H54 (cell line): ENCODE measurements at regions not wholly inside any gene's neighbourhood (a gene's known extent, or its start where the extent isn't known, plus 50 kb on each side); places are given as distances from the start of the nearest gene placed in this dataset.
"Not testable (repeated sequence)": the region's sequence is repeated elsewhere in the genome, so short reads cannot be mapped to it uniquely, and the experiment has no call there.

Source experiments
- DNase-seq: peaks from one replicate; pipeline ENCODE4 v3.0.0; 2011; ENCODE audit warnings: low spot score, mixed read lengths; ENCODE audit not compliant: insufficient read length
- FAIRE-seq: peaks from 3 replicates; lab custom pipeline; 2011; peaks lifted over from hg19 to GRCh38; lab: Jason Lieb, UNC
- POLR2A ChIP-seq: IDR thresholded peaks from 2 replicates; pipeline ENCODE4 v1.6.1; 2011; ENCODE audit warnings: low read depth, mild to moderate bottlenecking, low read length

DNA sequence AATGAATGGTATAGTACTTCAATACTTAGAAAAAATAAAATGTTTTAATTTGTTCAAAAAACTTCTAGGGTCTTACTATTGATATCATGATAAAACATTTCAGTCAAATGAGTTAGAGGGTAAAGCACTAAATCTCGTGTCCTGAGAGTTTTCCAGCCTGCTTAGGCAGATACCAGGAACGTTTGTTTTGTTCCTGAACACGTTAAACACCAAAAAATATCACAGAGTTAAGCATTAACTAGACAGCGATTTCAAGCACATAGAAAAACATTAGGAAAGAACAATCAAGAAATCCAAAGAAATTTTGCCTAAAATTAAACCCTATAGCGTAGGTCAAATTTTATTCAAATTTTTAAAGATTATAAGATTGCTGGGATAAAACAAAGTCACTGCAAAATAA lies 204.6 kb upstream of the AGR3 start:
- no peak for TF ChIP-seq POLR2A
- FAIRE-seq (no peak), DNase-seq (no peak)

DNA sequence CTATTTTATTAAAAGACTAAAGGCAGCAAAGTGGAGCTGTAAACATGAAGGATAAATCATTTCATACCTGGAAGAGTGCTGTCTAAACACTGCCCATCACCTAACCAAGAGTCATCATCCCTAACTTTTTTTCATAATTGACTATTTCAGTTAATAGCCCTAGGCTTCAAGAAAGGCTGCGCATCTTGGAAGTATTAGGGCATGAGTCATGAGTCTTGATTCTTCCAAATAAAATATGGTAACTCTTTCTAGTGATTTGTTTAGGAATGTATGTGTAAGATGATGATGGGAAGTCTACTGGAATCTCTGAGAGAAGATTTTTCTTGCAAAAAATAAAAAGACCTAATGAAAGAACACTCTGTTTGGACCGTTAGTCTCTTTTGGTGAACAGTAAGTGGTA lies 207.7 kb upstream of the AHR start:
- FAIRE-seq (peak; percentile 71), DNase-seq (peak; percentile 27)

DNA sequence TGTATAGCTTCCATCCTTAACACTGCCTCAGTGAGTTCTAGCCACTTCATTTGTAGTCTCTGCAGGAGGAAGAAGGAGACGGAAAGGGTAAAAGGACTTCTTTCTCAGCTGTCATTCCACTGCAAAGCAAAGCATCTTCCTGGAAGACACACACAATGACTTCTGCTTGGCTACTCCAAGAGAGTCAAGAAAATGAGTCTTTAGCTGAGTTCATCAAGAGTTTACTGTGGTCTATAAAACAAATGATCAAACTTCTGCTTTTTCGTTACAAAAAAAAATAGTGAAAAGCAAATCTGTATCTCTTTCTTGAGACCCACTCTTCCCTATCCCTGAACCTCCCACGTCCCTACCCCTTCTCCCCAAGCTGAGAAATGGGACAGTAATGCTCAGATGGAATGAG lies 205.0 kb upstream of the AHR start:
- no peak for FAIRE-seq
- TF ChIP-seq POLR2A = no peak
- no peak for DNase-seq

More for the DNA sequence above, 207.7 kb upstream of the AHR start:
- no peak for TF ChIP-seq POLR2A

- FAIRE-seq (no peak), DNase-seq (no peak)
- no peak for TF ChIP-seq POLR2A
Measured at GRCh38 chr7:17094963-17095574, 203.4 kb upstream of the AHR start.

- FAIRE-seq (no peak), DNase-seq (no peak)
Measured at GRCh38 chr7:17095931-17096330, 202.5 kb upstream of the AHR start.

GRCh38 chr7:17097668-17098297 lies 200.7 kb upstream of the AHR start:
- DNase-seq = no peak
- TF ChIP-seq POLR2A = no peak
- FAIRE-seq = no peak

More at GRCh38 chr7:17095931-17096330, 202.5 kb upstream of the AHR start:
- TF ChIP-seq POLR2A = no peak

GRCh38 chr7:17098515-17098914 lies 199.9 kb upstream of the AHR start:
- TF ChIP-seq POLR2A = no peak
- FAIRE-seq = no peak
- DNase-seq = no peak

- FAIRE-seq (no peak), DNase-seq (no peak)
- no peak for TF ChIP-seq POLR2A
Measured at GRCh38 chr7:17099083-17099973, 199.1 kb upstream of the AHR start.

DNA sequence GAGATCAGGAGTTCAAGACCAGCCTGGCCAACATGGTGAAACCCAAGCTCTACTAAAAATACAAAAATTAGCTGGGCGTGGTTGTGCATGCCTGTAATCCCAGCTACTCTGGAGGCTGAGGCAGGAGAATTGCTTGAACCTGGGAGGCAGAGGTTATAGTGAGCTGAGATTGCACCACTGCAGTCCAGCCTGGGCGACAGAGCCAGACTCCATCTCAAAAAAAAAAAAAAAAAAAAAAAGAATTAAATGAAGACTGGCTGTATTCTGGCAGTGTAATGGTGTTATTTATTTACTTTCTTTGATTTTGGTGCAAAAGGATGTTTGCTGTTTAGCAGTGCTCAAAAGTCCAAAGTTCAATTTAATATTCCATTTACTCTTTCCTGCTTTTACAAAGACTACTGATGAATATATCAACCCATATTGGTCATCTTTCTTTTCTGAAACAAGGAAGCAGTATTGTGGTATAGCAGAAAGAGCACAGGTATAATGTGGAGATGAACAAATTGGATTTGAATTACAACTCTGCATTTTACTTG lies 198.4 kb upstream of the AHR start:
- not testable (repeated sequence) for DNase-seq, FAIRE-seq

DNA sequence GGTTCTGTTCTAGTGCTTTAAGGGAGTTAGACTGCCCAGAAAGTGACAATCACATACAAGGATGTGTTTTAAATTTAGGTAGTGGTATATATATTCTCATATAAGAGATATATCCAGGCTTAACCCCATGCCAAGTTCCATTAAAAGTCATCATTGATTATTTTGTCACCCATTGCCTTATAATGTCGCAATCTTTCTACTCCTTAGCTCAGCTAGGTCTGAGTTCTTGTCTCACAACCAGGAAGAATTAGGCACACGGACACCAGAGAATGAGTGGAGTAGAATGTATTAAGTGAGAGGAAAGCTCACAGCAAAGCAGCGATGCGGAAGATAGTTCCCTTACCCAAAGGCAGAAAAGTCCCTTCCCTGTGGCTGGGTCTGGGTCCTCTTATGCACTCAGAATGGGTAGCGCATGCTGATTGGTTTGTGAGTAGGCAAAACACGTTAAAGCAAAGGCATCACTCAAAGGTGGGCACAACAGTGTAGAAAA lies 197.2 kb upstream of the AHR start:
- FAIRE-seq = no peak
- no peak for TF ChIP-seq POLR2A
- DNase-seq = no peak

DNA sequence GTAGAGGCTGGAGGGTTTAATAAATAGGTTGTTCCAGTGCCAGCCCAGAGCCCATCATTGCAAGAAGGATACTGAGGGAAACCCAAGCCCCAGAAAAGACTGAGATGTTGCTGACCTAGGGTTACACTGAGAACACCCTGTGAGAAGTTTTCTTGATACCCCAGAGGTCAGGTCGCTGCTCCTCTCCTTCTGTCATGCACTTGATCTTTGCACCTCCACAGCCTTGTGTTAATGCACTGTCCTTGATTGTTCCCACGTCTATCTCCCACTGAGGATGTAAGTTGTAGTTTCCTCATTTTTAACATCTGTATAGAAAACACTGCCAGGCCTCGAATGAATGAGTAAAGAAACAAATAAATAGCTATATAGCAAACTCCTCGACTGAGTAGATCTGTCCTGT lies 195.3 kb upstream of the AHR start:
- TF ChIP-seq POLR2A = no peak
- FAIRE-seq (no peak), DNase-seq (no peak)

- FAIRE-seq = no peak
- TF ChIP-seq POLR2A = no peak
- DNase-seq = no peak
Measured at GRCh38 chr7:17103984-17104383, 194.5 kb upstream of the AHR start.

DNA sequence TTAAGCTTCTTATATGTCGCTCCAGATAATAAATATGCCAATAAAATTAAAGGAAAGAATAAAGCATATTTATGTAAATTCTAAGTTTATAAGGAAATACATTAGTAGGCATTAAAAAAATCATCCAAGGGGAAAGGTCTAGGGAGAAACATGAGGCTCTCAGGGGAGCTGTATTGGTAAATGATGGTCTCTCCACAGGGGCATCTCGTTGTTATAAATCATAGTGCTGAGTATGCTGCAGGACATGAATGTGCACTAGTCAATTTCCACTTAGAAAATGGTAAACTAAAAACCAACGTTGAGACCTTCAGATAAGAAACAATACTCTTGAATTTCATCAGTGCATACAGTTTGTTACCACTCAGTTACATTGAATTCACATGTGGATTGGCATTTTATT lies 194.0 kb upstream of the AHR start:
- no peak for DNase-seq
- TF ChIP-seq POLR2A = no peak
- no peak for FAIRE-seq

DNA sequence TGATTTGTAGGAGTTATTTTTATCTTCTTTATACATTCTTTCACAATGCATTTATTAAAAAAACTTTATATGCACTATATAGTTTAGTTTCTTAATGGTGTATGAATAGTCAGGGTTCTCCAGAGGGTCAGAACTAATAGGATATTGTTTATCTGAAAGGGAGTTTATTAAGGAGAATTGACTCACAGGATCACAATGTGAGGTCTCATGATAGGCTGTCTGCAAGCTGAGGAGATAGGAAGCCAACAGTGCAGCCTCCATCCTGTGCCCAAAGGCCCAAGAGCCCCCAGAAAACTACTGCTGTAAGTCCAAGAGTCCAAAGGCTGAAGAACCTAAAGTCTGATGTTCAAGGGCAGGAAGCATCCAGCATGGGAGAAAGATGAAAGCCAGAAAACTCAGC lies 192.8 kb upstream of the AHR start:
- no peak for DNase-seq
- FAIRE-seq = no peak

More for the DNA sequence above, 192.8 kb upstream of the AHR start:
- no peak for TF ChIP-seq POLR2A
